ENCODE measurements at regions not wholly inside any gene's neighbourhood (a gene's known extent, or its start where the extent isn't known, plus 50 kb on each side); places are given as distances from the start of the nearest gene placed in this dataset.

DNA sequence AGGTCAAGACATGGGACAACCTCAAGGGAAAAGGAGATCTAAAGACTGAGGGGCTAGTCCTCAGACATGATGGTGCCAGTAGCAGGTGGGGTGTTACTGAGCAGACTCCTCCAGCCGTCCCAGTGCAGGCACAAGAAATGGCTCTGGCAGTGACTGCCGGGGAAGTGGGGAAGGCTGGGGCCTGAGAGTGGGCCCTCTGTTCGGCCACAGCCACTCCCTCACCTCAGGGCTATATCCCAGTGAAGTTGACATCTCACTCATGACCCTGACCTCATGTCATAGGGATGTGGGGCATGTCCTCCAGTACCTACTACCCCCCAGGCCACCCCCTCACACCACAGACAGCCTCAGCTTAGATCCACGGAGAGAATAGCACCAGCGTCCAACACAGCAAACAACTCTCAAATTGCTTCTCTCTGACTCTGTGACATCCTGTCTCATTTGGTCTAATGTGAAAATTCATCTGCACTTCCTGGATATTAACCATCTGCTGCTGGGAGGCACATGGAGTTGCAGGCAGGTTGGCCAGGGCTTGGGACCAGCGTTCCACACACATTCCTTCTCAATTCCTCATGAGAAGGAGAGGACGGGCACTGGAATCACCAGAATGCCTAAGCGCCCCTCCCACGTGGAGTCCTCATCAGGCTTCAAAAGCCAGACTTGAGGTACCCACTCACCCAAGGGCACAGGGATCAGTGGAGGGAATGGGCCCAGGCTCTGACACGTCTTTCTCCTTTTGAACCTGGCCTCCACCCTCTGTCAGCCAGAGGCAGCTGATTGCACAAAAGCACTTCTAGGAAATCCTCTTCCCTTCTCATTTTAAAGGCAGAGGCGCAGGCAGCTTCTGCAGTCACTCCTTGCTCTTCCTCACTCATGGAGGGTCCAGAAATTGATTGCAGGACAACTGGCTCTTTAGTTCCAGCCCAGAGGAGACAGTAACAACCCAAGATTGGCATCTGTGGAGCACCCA is 163.6 kb upstream of the CST7 start:
- DNase-seq (ENCODE audit: extremely low read depth in 1 of 11, low read depth in 9 of 11, low spot score in 4 of 11) = no peak

DNA sequence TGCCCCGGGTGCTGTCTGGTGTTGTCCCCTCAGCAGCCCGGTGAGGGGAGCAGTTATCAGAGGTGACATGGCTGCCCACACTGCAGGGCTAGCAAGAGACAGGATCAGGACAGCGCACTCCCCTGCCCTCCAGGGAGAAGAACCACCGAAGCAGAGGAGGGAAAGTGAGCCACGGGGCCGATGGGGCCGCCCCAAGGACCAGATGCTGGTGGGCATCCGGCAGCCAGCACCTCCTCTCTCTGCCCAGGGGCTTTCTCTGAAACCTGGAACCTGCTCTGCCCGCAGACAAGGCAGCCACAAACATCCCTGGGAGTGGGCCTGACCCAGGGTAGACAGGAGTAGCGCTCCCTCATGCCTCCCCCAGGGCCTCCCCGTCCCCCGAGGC is 163.0 kb upstream of the CST7 start:
- DNase-seq (ENCODE audit: extremely low read depth in 1 of 11, low read depth in 9 of 11, low spot score in 4 of 11) = no peak

DNA sequence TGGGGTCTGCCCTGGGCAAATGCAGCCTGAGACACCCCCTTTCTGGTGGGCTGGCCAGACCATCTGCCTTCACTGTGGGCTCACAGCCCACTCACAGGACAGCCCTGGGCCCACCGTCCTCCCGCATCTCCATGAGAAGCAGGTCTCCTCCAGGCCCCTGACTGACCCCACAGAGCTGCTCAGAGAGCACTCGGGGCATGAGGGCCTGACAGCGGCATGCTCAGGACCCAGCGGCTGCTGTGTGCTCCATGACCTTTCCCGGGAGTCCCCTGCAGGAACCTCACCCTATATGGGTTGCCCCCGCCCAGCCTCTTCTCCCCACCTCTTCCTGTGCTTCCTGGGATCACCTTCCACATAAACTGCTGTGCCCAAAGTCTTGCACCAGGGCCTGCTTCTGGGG is 162.4 kb upstream of the CST7 start:
- no peak for DNase-seq (ENCODE audit: extremely low read depth in 1 of 11, low read depth in 9 of 11, low spot score in 4 of 11)

DNA sequence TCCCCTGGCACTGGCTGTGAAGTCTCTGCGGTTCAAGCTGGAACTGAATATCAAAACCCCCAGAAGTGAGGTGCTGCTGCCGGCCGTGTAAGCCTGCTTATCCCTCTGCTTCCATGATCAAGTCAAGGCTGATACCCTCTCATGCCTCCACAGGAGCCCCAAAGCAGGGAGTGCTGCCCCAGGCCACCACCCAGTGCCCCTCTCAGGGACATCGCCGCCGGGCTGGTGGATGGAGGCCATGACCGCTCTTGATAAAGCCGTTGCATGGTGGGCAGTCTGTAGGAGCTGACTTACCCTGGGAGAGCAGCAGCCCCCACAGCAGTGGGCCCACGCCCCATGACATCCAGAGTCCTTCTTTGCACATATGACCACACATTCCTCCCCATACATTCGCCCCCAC is 162.0 kb upstream of the CST7 start:
- no peak for DNase-seq (ENCODE audit: extremely low read depth in 1 of 11, low read depth in 9 of 11, low spot score in 4 of 11)

DNA sequence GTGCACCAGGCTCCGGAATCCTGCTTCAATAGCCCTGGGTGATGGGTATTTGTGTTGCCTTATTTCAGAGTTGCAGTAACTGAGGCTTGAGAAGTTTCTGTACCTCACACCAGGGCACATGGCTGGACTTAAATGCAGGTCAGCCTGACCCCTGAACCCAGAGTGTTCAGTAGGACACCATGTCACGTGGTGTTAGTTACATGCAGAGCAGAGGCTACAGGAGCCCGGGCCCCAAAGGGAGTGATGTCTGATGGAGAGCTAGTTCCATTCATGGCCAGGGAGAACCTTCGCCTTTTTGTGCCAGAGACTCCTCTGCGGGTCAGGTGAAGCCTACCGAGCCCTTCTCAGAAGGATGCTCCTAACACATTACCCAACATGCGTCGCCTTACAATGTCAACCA is 161.4 kb upstream of the CST7 start:
- no peak for DNase-seq (ENCODE audit: extremely low read depth in 1 of 11, low read depth in 9 of 11, low spot score in 4 of 11)

DNA sequence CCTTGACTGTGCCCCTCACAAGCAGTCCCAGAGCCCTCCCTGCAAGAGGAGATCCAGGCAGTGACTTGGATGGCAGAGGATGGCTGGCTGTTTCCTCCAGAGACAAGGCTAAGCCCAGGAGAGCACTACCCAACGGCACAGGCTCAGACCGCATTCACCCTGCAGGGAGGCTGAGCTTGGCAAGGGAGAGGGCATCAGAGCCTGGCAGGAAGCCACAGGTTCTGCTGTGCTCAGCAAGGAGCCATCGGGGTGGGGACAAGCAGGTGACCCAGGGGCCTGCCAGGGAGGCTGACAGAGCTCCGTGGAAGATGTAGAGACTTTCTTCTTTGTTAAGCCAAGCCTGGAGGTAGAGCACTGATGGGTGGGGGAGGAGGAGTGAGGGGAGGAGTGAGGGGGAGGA is 159.2 kb upstream of the CST7 start:
- DNase-seq (ENCODE audit: extremely low read depth in 1 of 11, low read depth in 9 of 11, low spot score in 4 of 11) = no peak

DNA sequence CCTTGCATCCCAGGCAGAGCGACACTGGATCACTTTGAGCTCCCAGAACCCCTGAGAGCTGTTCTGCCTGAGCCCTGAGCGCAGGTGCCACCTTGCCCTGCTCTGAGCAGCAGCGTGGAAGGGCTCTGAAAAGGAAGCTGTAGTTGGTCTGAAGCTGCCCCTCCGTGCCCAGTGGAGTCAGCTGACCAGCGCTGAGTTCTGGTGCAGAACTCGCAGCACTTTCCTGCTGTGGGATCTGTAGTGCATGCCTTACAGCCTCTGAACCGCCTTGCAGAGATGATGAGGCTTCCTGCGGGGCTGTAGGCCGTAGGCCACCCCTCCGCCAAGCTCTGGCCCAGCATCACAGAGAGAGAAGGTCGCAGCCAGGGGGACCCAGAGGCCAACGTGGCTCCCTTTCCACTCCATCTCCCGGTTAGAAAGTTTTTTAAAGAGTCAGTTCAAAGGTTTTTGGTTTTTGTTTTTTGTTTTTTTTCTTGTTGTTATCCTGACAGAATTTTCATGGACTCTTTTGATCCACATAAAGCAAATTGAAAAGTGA is 158.3 kb upstream of the CST7 start:
- no peak for DNase-seq (ENCODE audit: extremely low read depth in 1 of 11, low read depth in 9 of 11, low spot score in 4 of 11)

DNA sequence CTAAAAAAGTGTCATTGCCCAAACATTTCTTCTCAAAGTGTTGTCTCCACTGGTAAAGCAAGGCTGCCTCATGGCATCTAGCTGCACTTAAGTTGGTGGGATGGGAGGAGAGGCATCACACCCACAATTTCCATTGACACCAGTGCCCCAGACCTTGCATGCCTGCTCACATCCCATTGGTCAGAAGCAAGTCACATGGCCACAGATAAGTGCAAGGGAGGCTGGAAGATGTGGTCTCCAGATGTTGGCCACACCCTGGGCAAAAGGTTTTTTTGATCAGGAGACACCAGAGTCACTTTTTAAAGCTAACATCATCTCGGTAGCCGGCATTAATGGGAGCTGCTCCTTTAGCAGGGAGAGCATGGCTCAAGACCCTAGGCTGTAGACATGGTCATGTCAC is 157.1 kb upstream of the CST7 start:
- no peak for DNase-seq (ENCODE audit: extremely low read depth in 1 of 11, low read depth in 9 of 11, low spot score in 4 of 11)

DNA sequence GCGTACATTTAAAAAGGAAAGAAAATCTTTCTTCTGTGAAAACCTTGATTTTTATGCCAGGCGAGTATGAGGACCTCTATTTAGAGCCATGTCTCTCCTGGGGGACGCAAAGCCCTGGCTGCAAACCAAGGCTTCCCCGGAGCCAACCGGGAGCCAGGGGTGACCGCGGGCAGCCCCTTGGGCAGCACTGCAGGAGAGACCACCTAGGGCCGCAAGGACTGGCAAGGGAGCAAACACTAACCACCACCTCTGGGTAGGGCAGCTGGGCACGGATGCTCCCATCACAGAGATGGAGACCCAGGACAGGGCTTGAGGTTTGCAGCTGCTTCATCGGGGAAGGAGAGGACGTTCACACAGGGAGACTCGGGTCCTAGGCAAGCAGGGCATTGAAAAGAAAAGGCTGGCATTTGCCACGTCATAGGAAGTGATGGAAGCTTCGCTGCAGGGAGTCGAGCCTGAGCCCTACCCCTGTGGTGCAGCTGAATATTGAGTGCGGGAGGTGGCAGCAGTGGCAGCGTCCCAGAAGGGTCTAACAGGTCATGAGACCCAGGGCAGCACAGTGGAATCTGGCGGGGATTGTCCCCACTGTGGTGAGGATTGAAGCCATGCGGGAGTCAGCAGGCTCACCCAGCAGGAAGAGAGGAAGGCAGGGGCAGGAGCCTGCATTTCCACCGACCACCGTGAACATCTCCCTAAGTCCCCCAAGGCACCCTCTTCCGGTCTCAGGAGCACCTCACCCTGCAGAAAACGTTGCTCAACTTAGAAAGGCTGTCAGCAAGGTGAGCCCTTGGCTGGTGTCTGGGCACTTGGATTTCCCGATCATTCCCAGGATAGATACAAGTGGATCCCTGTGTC is 156.2 kb upstream of the CST7 start:
- no peak for DNase-seq (ENCODE audit: extremely low read depth in 1 of 11, low read depth in 9 of 11, low spot score in 4 of 11)

DNA sequence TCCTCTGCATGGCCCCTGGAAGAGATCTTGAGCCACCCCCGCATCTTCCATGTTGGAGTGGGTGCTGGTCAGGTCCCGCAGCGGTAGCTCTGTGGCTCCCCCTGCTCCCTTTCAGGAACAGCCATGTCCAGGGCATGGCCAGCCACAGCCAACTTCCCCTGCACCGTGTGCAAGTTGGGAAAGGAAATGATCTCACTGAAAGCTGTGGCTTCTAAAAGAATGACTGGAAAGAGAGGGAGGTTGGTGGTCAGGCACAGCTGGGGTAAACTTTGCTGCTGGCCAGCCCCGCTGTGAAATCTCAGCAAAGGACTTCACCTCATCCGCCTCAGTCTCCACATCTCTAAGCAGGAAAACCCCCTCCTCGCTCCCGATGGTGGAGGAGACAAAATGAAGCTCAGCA is 153.6 kb upstream of the CST7 start:
- no peak for DNase-seq (ENCODE audit: extremely low read depth in 1 of 11, low read depth in 9 of 11, low spot score in 4 of 11)

DNA sequence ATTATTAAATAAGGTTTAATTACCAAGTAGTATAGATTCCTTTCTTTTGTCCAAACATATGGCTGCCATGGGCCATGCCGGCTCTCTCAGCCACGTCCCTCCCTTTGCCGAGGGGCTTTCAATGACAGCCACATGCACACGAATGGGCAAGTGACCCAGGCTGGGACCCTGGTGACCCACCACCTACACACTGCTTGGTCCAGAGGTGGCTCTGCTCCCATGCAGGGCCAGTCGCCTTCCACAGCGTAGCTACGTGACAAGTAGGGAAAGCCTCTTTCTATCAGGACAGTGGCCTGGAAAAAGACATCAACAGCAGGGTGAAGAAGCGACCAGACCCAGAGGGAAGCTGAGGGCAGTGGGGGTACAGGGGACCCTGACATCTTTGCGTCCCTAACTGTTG is 152.8 kb upstream of the CST7 start:
- DNase-seq (ENCODE audit: extremely low read depth in 1 of 11, low read depth in 9 of 11, low spot score in 4 of 11) = no peak

DNA sequence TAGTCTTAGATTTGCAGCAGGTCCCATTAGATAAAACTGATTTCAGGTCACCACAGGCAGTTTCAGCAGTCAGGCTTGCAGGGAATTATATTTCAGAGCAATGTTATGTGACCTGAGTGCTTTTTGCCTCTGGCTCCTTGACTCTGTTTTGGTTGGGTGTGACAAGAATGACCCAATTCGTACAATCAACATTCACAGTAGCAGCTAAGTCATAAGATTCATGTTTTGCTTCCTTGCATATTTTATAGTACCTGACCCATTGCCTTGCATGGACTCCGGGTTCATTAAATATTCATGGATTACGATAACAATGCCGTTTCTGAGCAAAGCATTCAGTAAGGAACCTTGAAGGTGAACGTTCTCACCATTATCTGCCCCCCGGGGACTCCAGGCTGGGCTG is 152.0 kb upstream of the CST7 start:
- DNase-seq (ENCODE audit: extremely low read depth in 1 of 11, low read depth in 9 of 11, low spot score in 4 of 11) = no peak

DNA sequence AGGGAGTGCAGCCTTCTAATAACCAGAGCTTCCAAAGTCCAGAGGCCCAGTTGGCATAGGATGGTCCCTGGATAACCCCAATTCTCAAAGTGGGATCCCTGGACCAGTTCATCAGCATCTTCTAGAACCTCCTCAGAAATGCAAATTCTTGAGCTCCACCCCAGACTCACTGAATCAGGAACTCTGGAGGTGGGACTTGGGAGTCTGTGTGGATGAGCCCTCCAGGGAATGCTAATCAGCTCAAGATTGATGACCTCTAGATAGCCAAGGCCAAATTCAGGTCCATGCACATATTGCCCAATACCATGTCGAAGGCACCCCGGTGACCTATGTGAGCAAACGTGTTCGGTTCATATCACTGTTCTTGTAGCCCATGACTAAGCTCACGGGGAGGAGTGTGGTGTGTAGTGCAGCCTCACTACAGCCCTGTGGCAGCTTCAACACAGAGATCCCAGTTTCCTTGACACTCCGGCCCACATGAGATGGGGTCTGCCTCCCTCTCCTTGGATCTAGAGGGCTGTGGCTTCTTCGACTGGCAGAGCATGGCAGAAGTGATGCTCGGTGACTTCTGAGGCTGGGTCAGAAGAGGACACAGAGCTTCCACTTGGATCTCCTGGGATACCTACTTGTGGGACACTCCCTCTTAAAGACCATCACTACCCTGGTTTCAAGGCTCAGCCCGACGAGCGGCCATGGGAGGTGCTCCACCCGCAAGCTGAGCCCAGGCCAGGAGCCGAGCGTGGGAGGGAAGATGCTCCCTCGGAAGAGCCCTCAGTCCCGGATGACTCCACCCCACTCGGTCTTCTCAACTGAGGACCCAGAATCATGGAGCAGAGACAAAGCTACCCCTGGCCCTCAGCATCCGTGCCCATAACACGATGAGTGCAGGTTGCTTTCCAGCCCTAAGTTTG is 151.1 kb upstream of the CST7 start:
- DNase-seq (ENCODE audit: extremely low read depth in 1 of 11, low read depth in 9 of 11, low spot score in 4 of 11) = no peak

DNA sequence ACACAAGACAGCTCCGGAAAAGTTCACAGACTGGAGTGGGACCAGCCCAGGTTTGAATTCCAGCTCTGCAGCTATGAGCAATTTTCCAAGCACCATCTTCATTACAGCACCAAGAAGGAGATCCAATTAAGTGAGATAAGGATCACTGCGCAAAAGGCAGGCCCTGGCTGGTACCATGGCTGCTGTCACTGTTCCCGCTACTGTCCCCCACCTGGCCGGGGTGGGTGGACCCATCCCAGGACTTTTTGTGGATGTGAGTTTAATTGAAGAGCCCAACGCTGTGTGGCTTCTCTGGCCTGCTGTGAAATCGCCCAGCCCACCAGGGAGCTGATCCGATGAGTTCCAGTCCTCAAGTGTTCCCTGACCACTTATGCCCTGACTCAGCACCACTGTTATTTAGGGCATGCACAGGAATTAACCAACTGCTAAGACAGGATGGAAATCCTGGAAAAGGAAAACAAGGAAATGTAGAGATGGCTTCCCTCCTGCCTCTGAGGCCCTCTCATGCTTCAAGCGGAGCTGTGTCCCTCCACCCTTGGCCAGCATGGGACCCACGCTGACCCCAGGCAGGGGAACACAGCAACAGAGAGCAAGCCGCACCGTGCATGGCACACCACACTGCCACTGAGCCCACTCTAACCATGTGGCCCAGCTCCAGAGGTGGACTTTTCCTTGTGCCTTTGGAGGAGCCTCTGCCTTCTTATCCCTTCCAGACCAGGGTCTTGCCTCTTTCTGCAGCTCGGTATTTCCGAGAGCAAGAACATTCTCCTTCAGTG is 150.0 kb upstream of the CST7 start:
- no peak for DNase-seq (ENCODE audit: extremely low read depth in 1 of 11, low read depth in 9 of 11, low spot score in 4 of 11)

DNA sequence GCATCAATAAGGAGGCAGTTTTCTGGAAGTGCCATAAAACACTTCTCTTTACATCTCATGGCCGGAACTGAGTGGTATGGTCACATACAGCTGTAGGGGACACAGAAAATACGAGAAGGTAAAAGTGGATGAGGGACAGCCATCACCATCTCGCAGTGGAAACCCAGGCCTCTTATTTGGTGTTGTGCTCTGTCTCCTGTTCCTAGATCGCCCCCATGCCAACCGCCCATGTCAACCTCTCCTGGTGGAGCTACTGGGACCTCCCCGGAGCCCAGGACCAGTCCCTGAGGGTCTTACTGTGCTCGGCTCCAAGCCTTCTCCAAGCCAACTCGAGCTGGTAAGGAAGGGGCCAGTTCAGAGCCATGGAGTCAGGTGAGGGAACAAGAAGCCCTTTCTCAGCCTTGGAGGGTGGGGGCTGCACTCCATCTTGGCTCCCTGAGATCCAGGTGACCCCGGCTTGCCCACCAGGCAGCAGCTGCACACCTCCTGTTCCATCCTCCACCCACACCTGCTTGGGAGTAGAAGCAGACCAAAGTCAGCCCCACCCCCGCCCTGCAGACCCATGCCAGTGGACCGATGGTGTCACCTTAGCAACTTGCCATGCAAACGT is 149.0 kb upstream of the CST7 start:
- no peak for DNase-seq (ENCODE audit: extremely low read depth in 1 of 11, low read depth in 9 of 11, low spot score in 4 of 11)

DNA sequence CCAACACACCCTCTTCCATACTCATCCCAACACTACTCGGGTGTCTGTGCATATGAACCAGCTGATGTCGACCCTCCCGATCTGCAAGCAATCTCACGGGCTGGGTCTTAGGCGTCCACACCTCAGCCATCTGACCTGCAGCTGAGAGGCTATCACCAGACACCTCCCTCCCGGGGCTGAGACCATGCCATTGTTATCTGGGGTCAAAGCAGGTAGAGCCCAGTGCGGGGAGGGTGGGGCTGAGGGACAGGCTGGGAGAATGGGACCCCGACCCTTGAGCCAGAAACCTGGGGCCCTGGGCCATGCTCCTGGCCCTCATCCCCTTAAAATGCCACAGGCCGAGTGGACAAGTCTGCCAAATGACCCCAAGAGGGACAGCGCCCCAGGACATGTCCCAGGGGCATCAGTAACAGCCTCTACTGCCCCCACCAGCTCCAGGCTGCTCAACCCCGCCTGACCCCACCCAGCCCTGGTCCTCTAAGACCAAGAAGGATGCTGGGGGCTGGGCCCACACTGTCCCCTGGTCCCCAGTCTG is 146.7 kb upstream of the CST7 start:
- DNase-seq (ENCODE audit: extremely low read depth in 1 of 11, low read depth in 9 of 11, low spot score in 4 of 11) = no peak

DNA sequence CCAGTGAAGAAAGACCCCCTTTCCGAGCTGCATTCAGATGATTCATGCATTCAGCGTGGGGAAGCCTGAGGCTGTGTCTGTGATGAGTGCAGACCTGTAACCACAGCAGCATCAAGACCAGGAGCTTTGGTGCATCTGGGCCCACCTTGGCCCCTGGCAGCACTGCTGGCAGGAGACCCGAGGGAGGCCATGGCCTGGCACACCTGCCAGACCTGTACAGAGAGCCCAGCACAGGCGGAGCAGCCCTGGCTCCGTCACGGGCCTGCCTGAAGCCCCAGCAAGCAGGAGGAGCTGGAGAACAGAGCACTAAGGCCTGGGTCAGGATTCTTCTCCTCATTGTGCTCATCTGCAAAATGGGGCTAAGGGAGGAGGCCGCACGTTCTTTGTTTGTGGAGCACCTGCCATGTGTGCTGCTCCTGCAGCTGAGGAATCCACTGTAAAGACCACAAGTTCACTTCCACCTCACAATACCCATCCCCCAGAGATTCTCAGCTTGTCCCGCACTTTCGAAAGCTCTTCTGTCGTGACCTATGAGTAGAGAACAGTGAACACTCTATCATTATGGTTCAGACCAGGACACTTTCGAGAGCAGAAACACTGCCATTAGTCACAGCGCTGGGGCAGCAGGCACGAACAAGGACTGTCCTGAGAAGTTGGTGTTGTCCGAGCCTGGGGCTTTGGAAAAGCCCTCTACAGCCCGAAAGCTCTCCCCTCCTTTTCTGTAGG is 144.4 kb upstream of the CST7 start:
- no peak for DNase-seq (ENCODE audit: extremely low read depth in 1 of 11, low read depth in 9 of 11, low spot score in 4 of 11)

Measured in renal cortex interstitium (tissue), 11 donors.